HepG2 (cell line): ENCODE measurements at regions not wholly inside any gene's neighbourhood (a gene's known extent, or its start where the extent isn't known, plus 50 kb on each side); places are given as distances from the start of the nearest gene placed in this dataset.

ENCODE experiments used
- ATAC-seq: fragments of 200-7000 bp; cut with Tn5 transposase; 3 replicates; pipeline ENCODE4 v1.9.1; 2020; ENCODE audit warnings: mild to moderate bottlenecking, moderate library complexity
- BruUV-seq: library from RNA; stranded (reverse); fragments of 400-500 nt; replicated peaks from 2 replicates; lab custom pipeline; 2021; lab: Mats Ljungman, UMichigan
- CTCF ChIA-PET: fragments of 300-600 bp; formaldehyde crosslinking; extraction: SDS; loops from one replicate; lab custom pipeline; 2021; ENCODE audit warnings: low total read pairs, inconsistent platforms, low intra/inter-chr PET ratio; lab: Yijun Ruan, JAX
- POLR2A ChIA-PET: fragments of 350-600 bp; sonication (Branson Sonifier 250); formaldehyde crosslinking; loops from one replicate; lab custom pipeline; 2020; ENCODE audit warnings: antibody characterized with exemption, inconsistent platforms; lab: Yijun Ruan, JAX
- DNase-seq: peaks from one replicate; pipeline ENCODE4 v3.0.0-alpha.2; 2015; ENCODE audit warnings: low spot score
- FAIRE-seq: peaks from 3 replicates; lab custom pipeline; 2011; peaks lifted over from hg19 to GRCh38; lab: Jason Lieb, UNC
- H2AFZ ChIP-seq: one replicate; pipeline ENCODE4 v1.6.1; 2011; ENCODE audit warnings: low read length, inconsistent platforms
- H3K27ac ChIP-seq: fragments of 300-600 bp; 3 replicates; pipeline ENCODE4 v1.8.0; 2011; ENCODE audit warnings: mixed run types, mild to moderate bottlenecking, mixed read lengths, low read length, inconsistent platforms; ENCODE audit not compliant: insufficient read depth; ENCODE audit errors: extremely low read length
- H3K27me3 ChIP-seq, 2 experiments: fragments of 200-600 bp in 1 of 2; 2 replicates in 1 of 2; 3 replicates in 1 of 2; pipeline versions ENCODE4 v1.6.0 to v1.8.0; 2011; ENCODE audit warnings: low read length in 2 of 2, mild to moderate bottlenecking in 2 of 2, moderate library complexity in 2 of 2, inconsistent platforms in 1 of 2; ENCODE audit not compliant: insufficient read depth in 2 of 2, control insufficient read depth in 1 of 2
- H3K36me3 ChIP-seq, 2 experiments: fragments of 200-600 bp in 1 of 2; replicated peaks in 1 of 2; 2 replicates in 1 of 2; 3 replicates in 1 of 2; pipeline versions ENCODE4 v1.5.1 to v1.8.0; 2011; ENCODE audit warnings: low read length in 2 of 2, inconsistent platforms in 1 of 2; ENCODE audit not compliant: insufficient read depth in 2 of 2, control insufficient read depth in 1 of 2
- H3K4me1 ChIP-seq: 2 replicates; pipeline ENCODE4 v1.5.1; 2012; ENCODE audit warnings: low read length, inconsistent platforms; ENCODE audit not compliant: insufficient read depth
- H3K4me2 ChIP-seq: 2 replicates; pipeline ENCODE4 v1.6.0; 2011; ENCODE audit warnings: low read depth, low read length, inconsistent platforms
- H3K4me3 ChIP-seq, 3 experiments: fragments of 200-600 bp in 1 of 3; sonication (generic), shearing (Covaris generic) in 1 of 3; replicated peaks in 1 of 3; 2 replicates each; pipeline ENCODE4 v1.5.1; 2011 to 2016; ENCODE audit warnings: low read length in 3 of 3, inconsistent platforms in 2 of 3, low read depth in 2 of 3, mild to moderate bottlenecking in 2 of 3, control low read depth in 1 of 3, mixed read lengths in 1 of 3; ENCODE audit not compliant: insufficient read depth in 1 of 3
- H3K79me2 ChIP-seq: one replicate; pipeline ENCODE4 v1.6.1; 2011; ENCODE audit warnings: low read length, inconsistent platforms; ENCODE audit not compliant: insufficient read depth
- H3K9ac ChIP-seq: 2 replicates; pipeline ENCODE4 v1.6.0; 2011; ENCODE audit warnings: mild to moderate bottlenecking, low read depth, low read length, inconsistent platforms; ENCODE audit not compliant: insufficient read depth
- H3K9me3 ChIP-seq: 2 replicates; pipeline ENCODE4 v1.5.1; 2012; ENCODE audit warnings: mild to moderate bottlenecking, low read length
- H4K20me1 ChIP-seq: 2 replicates; pipeline ENCODE4 v1.6.0; 2011; ENCODE audit warnings: inconsistent platforms, mild to moderate bottlenecking, low read length, moderate library complexity; ENCODE audit not compliant: insufficient read depth
- ASH2L ChIP-seq: fragments of 300-600, 200-600 bp; sonication (generic); IDR thresholded peaks from 2 replicates; pipeline ENCODE4 v1.7.0; 2017; ENCODE audit warnings: low read depth, mild to moderate bottlenecking, moderate library complexity, mixed read lengths, low read length; ENCODE audit not compliant: insufficient read length
- KAT8 ChIP-seq: IDR thresholded peaks from 2 replicates; pipeline ENCODE4 v1.6.1; 2016; ENCODE audit warnings: missing genetic modification reagents, missing compliant biosample characterization
- RBAK ChIP-seq: sonication (generic); formaldehyde crosslinking; IDR thresholded peaks from 2 replicates; pipeline ENCODE4 v1.5.1; 2020; ENCODE audit warnings: mild to moderate bottlenecking, missing genetic modification reagents
- SCMH1 ChIP-seq: sonication (generic); formaldehyde crosslinking; IDR thresholded peaks from 2 replicates; pipeline ENCODE4 v1.9.0; 2021; ENCODE audit warnings: missing genetic modification reagents, mild to moderate bottlenecking, borderline replicate concordance
- TEAD2 ChIP-seq: sonication (generic); formaldehyde crosslinking; IDR thresholded peaks from 2 replicates; pipeline ENCODE4 v1.9.0; 2021; ENCODE audit warnings: missing genetic modification reagents
- ZNF556 ChIP-seq: sonication (generic); formaldehyde crosslinking; IDR thresholded peaks from 2 replicates; pipeline ENCODE4 v1.4.0; 2020; ENCODE audit warnings: mild to moderate bottlenecking, missing genetic modification reagents, borderline replicate concordance
- WGBS: methylation state at CpG from one replicate; pipeline ENCODE4 v1.1.6; 2017; ENCODE audit warnings: low lambda C conversion rate; 5-methylcytosine and 5-hydroxymethylcytosine counted together
- in situ Hi-C: cut with HindIII; loops from 2 replicates; pipeline ENCODE4 v1.10.0; 2017; ENCODE audit warnings: low pct_unique_long_range_greater_than_20kb; ENCODE audit not compliant: extremely low pct_ligation_motif_present
- intact Hi-C: fragments of 100-400 bp; cut with micrococcal nuclease; formaldehyde crosslinking; loops from one replicate; pipeline ENCODE4 v1.10.0; 2022; ENCODE audit not compliant: unreplicated experiment
- TF ChIP-seq, protein P1 (sequence below): sonication (generic); formaldehyde crosslinking; IDR thresholded peaks from 2 replicates; pipeline ENCODE4 v1.5.1; 2020; ENCODE audit warnings: mild to moderate bottlenecking, missing genetic modification reagents, moderate library complexity

GRCh38 chr4:131427000-131427399 lies 1722.1 kb upstream of the PCDH10 start:
- no TSS peak for BruUV-seq
- ChIA-PET POLR2A (no interaction called here), CTCF (no interaction called here)
- TF ChIP-seq RBAK (CRISPR knock-in tag), result no peak
- no peak for TF ChIP-seq KAT8 (CRISPR knock-in tag)
- TF ChIP-seq TEAD2, result no peak
- TF ChIP-seq ASH2L, result no peak
- TF ChIP-seq ZNF556 (CRISPR knock-in tag), result no peak
- no peak for TF ChIP-seq SCMH1 (CRISPR knock-in tag)
- TF ChIP-seq, protein P1, sequence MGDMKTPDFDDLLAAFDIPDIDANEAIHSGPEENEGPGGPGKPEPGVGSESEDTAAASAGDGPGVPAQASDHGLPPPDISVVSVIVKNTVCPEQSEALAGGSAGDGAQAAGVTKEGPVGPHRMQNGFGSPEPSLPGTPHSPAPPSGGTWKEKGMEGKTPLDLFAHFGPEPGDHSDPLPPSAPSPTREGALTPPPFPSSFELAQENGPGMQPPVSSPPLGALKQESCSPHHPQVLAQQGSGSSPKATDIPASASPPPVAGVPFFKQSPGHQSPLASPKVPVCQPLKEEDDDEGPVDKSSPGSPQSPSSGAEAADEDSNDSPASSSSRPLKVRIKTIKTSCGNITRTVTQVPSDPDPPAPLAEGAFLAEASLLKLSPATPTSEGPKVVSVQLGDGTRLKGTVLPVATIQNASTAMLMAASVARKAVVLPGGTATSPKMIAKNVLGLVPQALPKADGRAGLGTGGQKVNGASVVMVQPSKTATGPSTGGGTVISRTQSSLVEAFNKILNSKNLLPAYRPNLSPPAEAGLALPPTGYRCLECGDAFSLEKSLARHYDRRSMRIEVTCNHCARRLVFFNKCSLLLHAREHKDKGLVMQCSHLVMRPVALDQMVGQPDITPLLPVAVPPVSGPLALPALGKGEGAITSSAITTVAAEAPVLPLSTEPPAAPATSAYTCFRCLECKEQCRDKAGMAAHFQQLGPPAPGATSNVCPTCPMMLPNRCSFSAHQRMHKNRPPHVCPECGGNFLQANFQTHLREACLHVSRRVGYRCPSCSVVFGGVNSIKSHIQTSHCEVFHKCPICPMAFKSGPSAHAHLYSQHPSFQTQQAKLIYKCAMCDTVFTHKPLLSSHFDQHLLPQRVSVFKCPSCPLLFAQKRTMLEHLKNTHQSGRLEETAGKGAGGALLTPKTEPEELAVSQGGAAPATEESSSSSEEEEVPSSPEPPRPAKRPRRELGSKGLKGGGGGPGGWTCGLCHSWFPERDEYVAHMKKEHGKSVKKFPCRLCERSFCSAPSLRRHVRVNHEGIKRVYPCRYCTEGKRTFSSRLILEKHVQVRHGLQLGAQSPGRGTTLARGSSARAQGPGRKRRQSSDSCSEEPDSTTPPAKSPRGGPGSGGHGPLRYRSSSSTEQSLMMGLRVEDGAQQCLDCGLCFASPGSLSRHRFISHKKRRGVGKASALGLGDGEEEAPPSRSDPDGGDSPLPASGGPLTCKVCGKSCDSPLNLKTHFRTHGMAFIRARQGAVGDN (CRISPR knock-in tag), result no peak
- Histone ChIP-seq H3K9ac (no peak overlapping the region), H3K27ac (no peak overlapping the region), H3K79me2 (no peaks in the 10 kb centered on the region), H4K20me1 (no peaks in the 10 kb centered on the region), H3K9me3 (peaks cover 7% of the 10 kb centered on the region), H2AFZ (no peak overlapping the region), H3K36me3 (no peaks in the 10 kb centered on the region), H3K4me1 (no peaks in the 10 kb centered on the region), H3K4me2 (no peak overlapping the region), H3K27me3 (no peaks in the 10 kb centered on the region), H3K4me3 (no peak overlapping the region)
- intact Hi-C loops (no loop called here), in situ Hi-C loops (no loop called here)
- no peak for ATAC-seq
- FAIRE-seq, result no peak
- 18% methylated on average over 2 of the region's 2 CpGs for WGBS
- no peak for DNase-seq
